HL-60 (cell line): ENCODE measurements at regions not wholly inside any gene's neighbourhood (a gene's known extent, or its start where the extent isn't known, plus 50 kb on each side); places are given as distances from the start of the nearest gene placed in this dataset.

Experiments used
- DNase-seq, 2 experiments: peaks; one replicate each; pipeline ENCODE4 v3.0.0-alpha.2; 2010 to 2020; ENCODE audit warnings: low read depth in 1 of 2, low spot score in 1 of 2
- H3K27ac ChIP-seq: fragments of 250-450 bp; sonication (Bioruptor Pico); replicated peaks from 2 replicates; pipeline ENCODE4 v1.5.1; 2020; ENCODE audit warnings: mild to moderate bottlenecking, moderate library complexity
- H3K27me3 ChIP-seq: fragments of 250-450 bp; sonication (Bioruptor Pico); 2 replicates; pipeline ENCODE4 v1.5.1; 2021; ENCODE audit warnings: mild to moderate bottlenecking, moderate library complexity; ENCODE audit not compliant: insufficient read depth, poor library complexity, severe bottlenecking
- H3K4me3 ChIP-seq: replicated peaks from 2 replicates; pipeline ENCODE4 v1.5.1; 2011; ENCODE audit warnings: mild to moderate bottlenecking, control low read depth, low read length; ENCODE audit not compliant: insufficient read depth
- CTCF ChIP-seq: IDR thresholded peaks from one replicate; pipeline ENCODE4 v1.5.1; 2011; ENCODE audit warnings: low read length, control low read depth, inconsistent platforms; ENCODE audit not compliant: insufficient read depth
- GABPA ChIP-seq: IDR thresholded peaks from 2 replicates; pipeline ENCODE4 v1.6.1; 2012; ENCODE audit warnings: low read depth
- POLR2AphosphoS5 ChIP-seq: IDR thresholded peaks from 2 replicates; pipeline ENCODE4 v1.6.1; 2012; ENCODE audit warnings: low read depth
- REST ChIP-seq: IDR thresholded peaks from 2 replicates; pipeline ENCODE4 v1.6.1; 2012; ENCODE audit warnings: low read depth; ENCODE audit not compliant: insufficient replicate concordance
- SPI1 ChIP-seq: IDR thresholded peaks from 2 replicates; pipeline ENCODE4 v1.6.1; 2012; ENCODE audit warnings: low read depth, mild to moderate bottlenecking, borderline replicate concordance

GRCh38 chr1:189429610-189430009 is 1048.1 kb downstream of the BRINP3 start:
- Histone ChIP-seq H3K4me3 (no peak overlapping the region), H3K27me3 (no peaks in the 10 kb centered on the region), H3K27ac (no peak overlapping the region)
- no peak for TF ChIP-seq GABPA
- peak; percentile 8 to 17 for DNase-seq

GRCh38 chr1:189431447-189431846 is 1046.2 kb downstream of the BRINP3 start:
- TF ChIP-seq SPI1 (no peak), REST (no peak), POLR2AphosphoS5 (no peak), CTCF (no peak), GABPA (no peak)

DNA sequence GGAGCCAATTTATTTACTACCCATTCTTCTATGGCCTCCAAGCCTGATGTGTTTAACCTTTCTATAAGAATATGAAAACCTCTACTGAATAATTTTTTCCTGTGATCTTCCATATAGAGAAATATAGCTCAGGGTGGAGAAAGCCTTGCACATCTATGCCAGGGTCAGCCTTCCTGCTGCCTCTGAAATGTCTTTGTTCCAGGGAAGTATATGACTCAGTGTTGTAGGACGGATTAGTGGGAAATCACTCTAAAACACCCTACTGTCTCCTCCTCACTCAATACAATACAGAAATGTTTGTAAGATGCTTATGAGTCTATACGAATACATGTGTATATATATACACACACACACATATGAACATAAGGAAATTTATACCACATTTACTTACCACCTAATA is 1044.9 kb downstream of the BRINP3 start:
- DNase-seq = no peak

More at GRCh38 chr1:189431447-189431846, 1046.2 kb downstream of the BRINP3 start:
- Histone ChIP-seq H3K4me3 (no peak overlapping the region), H3K27ac (no peak overlapping the region), H3K27me3 (no peaks in the 10 kb centered on the region)
- DNase-seq = no peak

More for the DNA sequence above, 1044.9 kb downstream of the BRINP3 start:
- H3K4me3 ChIP-seq = no peak overlapping the region
- TF ChIP-seq SPI1 (no peak), CTCF (no peak), GABPA (no peak), POLR2AphosphoS5 (no peak), REST (no peak)
- H3K27ac ChIP-seq = no peak overlapping the region
- H3K27me3 ChIP-seq = no peaks in the 10 kb centered on the region
